ENCODE measurements at regions not wholly inside any gene's neighbourhood (a gene's known extent, or its start where the extent isn't known, plus 50 kb on each side); places are given as distances from the start of the nearest gene placed in this dataset.

DNA sequence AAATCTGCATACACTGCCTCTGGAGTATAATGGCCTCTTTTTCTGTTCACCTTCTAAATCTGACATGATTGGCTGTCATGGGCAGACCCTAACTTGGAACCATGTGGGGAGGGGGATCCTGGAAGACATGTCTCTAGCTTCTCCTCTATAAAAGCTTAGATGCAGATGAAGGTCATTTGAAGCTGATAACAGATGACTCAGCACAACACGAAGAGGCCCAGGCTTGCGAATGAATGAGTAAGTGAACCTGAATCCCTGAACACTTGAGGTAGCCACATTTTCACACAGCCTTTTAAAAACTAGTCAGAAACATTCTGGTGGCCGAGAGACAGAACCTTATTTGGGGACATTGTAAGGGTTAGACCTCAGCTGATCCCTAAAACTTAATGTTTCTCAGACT lies 282.6 kb downstream of the ELAVL2 start:
- Mint-ChIP-seq H3K4me1 (ENCODE audit: unreplicated experiment) (peaks cover 10% of the 10 kb centered on the region), H3K9me3 (peaks cover 4% of the 10 kb centered on the region), H3K4me3 (no peak overlapping the region), H3K27me3 (peaks cover 10% of the 10 kb centered on the region), H3K27ac (no peak overlapping the region), H3K36me3 (no peaks in the 10 kb centered on the region)
- TF ChIP-seq, protein P1, sequence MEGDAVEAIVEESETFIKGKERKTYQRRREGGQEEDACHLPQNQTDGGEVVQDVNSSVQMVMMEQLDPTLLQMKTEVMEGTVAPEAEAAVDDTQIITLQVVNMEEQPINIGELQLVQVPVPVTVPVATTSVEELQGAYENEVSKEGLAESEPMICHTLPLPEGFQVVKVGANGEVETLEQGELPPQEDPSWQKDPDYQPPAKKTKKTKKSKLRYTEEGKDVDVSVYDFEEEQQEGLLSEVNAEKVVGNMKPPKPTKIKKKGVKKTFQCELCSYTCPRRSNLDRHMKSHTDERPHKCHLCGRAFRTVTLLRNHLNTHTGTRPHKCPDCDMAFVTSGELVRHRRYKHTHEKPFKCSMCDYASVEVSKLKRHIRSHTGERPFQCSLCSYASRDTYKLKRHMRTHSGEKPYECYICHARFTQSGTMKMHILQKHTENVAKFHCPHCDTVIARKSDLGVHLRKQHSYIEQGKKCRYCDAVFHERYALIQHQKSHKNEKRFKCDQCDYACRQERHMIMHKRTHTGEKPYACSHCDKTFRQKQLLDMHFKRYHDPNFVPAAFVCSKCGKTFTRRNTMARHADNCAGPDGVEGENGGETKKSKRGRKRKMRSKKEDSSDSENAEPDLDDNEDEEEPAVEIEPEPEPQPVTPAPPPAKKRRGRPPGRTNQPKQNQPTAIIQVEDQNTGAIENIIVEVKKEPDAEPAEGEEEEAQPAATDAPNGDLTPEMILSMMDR (conservative IDR thresholded peaks at IDR 0.05): no peak
- DNase-seq (ENCODE audit: extremely low spot score, unreplicated experiment): no peak

GRCh38 chr9:23545728-23546127 lies 280.3 kb downstream of the ELAVL2 start:
- H3K27me3 Mint-ChIP-seq: no peaks in the 10 kb centered on the region
- TF ChIP-seq, protein P1 (conservative IDR thresholded peaks at IDR 0.05): no peak
- H3K4me1 Mint-ChIP-seq (ENCODE audit: unreplicated experiment): peaks cover 6% of the 10 kb centered on the region
- H3K4me3 Mint-ChIP-seq: no peak overlapping the region
- no peak overlapping the region for H3K27ac Mint-ChIP-seq
- no peak for DNase-seq (ENCODE audit: extremely low spot score, unreplicated experiment)
- no peaks in the 10 kb centered on the region for H3K36me3 Mint-ChIP-seq
- peaks cover 4% of the 10 kb centered on the region for H3K9me3 Mint-ChIP-seq

- peaks cover 4% of the 10 kb centered on the region for H3K9me3 Mint-ChIP-seq
These were observed 274.7 kb downstream of the ELAVL2 start for GRCh38 chr9:23551311-23551721.

DNA sequence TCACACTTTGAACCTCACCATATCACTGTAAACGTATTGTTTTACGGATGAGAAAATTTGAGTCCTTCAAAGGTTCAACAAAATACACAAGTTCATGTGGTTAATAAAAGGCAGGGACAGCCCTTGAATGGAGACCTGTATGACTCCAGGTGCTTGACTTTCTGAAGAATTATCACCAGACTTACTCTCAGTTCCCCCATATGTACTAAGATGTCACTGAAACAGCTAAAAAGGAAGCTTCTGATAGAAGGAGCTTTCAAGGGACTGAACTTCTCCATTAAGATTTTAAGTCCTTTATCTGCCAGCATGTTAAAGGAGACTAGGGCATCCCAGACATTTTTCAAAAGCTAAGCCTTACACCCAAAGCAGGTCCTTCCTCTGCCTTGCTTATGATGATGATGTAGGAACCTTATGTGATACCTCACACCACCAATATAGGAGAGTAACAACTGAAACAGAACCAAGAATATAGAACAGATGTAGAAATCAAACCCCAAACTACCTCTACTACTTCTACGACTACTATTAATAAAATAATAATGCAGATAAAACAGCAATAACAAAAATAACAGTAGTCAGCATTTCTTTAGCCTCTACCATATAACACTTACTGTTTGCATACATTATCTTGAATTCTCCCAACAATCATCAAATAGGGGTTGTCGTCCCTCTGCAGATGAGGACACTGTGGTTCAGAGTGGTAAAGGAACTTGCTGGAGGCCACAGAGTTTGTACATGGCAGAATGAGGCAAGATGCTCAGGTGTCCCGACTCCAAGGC lies 273.9 kb downstream of the ELAVL2 start:
- no peaks in the 10 kb centered on the region for H3K9me3 Mint-ChIP-seq
- no peak overlapping the region for H3K27ac Mint-ChIP-seq
- H3K4me1 Mint-ChIP-seq (ENCODE audit: unreplicated experiment): peaks cover 10% of the 10 kb centered on the region
- no peak overlapping the region for H3K4me3 Mint-ChIP-seq
- DNase-seq (ENCODE audit: extremely low spot score, unreplicated experiment): no peak
- H3K27me3 Mint-ChIP-seq: no peaks in the 10 kb centered on the region
- no peaks in the 10 kb centered on the region for H3K36me3 Mint-ChIP-seq
- TF ChIP-seq, protein P1 (conservative IDR thresholded peaks at IDR 0.05): no peak

More at GRCh38 chr9:23551311-23551721, 274.7 kb downstream of the ELAVL2 start:
- H3K4me3 Mint-ChIP-seq: no peak overlapping the region
- H3K4me1 Mint-ChIP-seq (ENCODE audit: unreplicated experiment): peaks cover 9% of the 10 kb centered on the region
- DNase-seq (ENCODE audit: extremely low spot score, unreplicated experiment): no peak
- no peaks in the 10 kb centered on the region for H3K27me3 Mint-ChIP-seq
- H3K27ac Mint-ChIP-seq: no peak overlapping the region
- TF ChIP-seq, protein P1 (conservative IDR thresholded peaks at IDR 0.05): no peak
- no peaks in the 10 kb centered on the region for H3K36me3 Mint-ChIP-seq

GRCh38 chr9:23552876-23553601 lies 273.0 kb downstream of the ELAVL2 start:
- Mint-ChIP-seq H3K27ac (no peak overlapping the region), H3K9me3 (no peaks in the 10 kb centered on the region), H3K36me3 (no peaks in the 10 kb centered on the region), H3K27me3 (no peaks in the 10 kb centered on the region), H3K4me3 (no peak overlapping the region), H3K4me1 (ENCODE audit: unreplicated experiment) (peaks cover 10% of the 10 kb centered on the region)
- TF ChIP-seq, protein P1 (conservative IDR thresholded peaks at IDR 0.05): no peak
- DNase-seq (ENCODE audit: extremely low spot score, unreplicated experiment): no peak

Data from type B pancreatic cell (in vitro differentiated cells).